Adrenal gland (tissue), 9 donors: ENCODE measurements at regions not wholly inside any gene's neighbourhood (a gene's known extent, or its start where the extent isn't known, plus 50 kb on each side); places are given as distances from the start of the nearest gene placed in this dataset.

Source experiments
- DNase-seq, 7 donors: peaks; one replicate each; pipeline ENCODE4 v3.0.0-alpha.2; 2019 to 2020
- H3K27ac ChIP-seq, 5 donors: fragments of 200-600 bp; sonication (generic) in 4 of 5; 1 replicate in 3 of 5; 2 replicates in 2 of 5; pipeline versions ENCODE4 v1.5.1 to v1.8.0; 2016 to 2020; ENCODE audit warnings: mild to moderate bottlenecking in 1 of 5
- H3K27me3 ChIP-seq: fragments of 200-600 bp; 2 replicates; pipeline ENCODE4 v1.8.0; 2021
- H3K36me3 ChIP-seq, 2 donors: fragments of 200-600 bp; replicated peaks in 1 of 2; 1 replicate in 1 of 2; 2 replicates in 1 of 2; pipeline versions ENCODE4 v1.5.1 to v1.8.0; 2018 to 2022
- H3K4me1 ChIP-seq, 2 donors: fragments of 200-600 bp; replicated peaks in 1 of 2; 1 replicate in 1 of 2; 2 replicates in 1 of 2; pipeline versions ENCODE4 v1.5.1 to v1.8.0; 2018 to 2021
- H3K4me3 ChIP-seq, 4 donors: fragments of 200-600 bp; sonication (generic) in 3 of 4; one replicate each; pipeline ENCODE4 v1.5.1; 2016 to 2018
- H3K9me3 ChIP-seq, 3 donors: fragments of 200-600 bp; sonication (generic) in 1 of 3; replicated peaks in 1 of 3; 1 replicate in 2 of 3; 2 replicates in 1 of 3; pipeline versions ENCODE4 v1.5.1 to v1.8.0; 2016 to 2021
- POLR2A ChIP-seq, 2 donors: fragments of 450-650 bp; IDR thresholded peaks; one replicate each; pipeline ENCODE4 v1.6.1; 2017; ENCODE audit warnings: antibody characterized with exemption in 2 of 2, mild to moderate bottlenecking in 2 of 2, moderate library complexity in 1 of 2
- whole genome bisulfite sequencing, 4 donors: extraction: QIAGEN DNeasy Blood & Tissue Kit in 2 of 4; methylation state at CpG; one replicate each; pipeline versions ENCODE4 v1.1.5 to v1.1.7; 2013 to 2017; 5-methylcytosine and 5-hydroxymethylcytosine counted together
- intact Hi-C, 2 donors: fragments of 100-400 bp; cut with DNase I; formaldehyde crosslinking; loops; one replicate each; pipeline versions ENCODE4 v1.14.1 to v1.15.0; 2022 to 2023
- TF ChIP-seq, protein P1 (sequence below), 6 experiments: fragments of 450-650 bp in 4 of 6; fragments of 200-600 bp in 2 of 6; sonication (generic) in 1 of 6; IDR thresholded peaks; 1 replicate in 5 of 6; 2 replicates in 1 of 6; pipeline versions ENCODE4 v1.5.1 to v1.8.0; 2016 to 2021; ENCODE audit warnings: antibody characterized with exemption in 6 of 6, mild to moderate bottlenecking in 2 of 6, moderate library complexity in 1 of 6
- donor health status: healthy with polysubstance abuse.
- donor health status: Bipolar disorder and iron deficiency.
- donor health status: DM: yes; HTN: yes; CAD: no.
- donor health status: DM: no; HTN: no; CAD: no.
- donor health status: DM: no; HTN: no; CAD: no.

DNA sequence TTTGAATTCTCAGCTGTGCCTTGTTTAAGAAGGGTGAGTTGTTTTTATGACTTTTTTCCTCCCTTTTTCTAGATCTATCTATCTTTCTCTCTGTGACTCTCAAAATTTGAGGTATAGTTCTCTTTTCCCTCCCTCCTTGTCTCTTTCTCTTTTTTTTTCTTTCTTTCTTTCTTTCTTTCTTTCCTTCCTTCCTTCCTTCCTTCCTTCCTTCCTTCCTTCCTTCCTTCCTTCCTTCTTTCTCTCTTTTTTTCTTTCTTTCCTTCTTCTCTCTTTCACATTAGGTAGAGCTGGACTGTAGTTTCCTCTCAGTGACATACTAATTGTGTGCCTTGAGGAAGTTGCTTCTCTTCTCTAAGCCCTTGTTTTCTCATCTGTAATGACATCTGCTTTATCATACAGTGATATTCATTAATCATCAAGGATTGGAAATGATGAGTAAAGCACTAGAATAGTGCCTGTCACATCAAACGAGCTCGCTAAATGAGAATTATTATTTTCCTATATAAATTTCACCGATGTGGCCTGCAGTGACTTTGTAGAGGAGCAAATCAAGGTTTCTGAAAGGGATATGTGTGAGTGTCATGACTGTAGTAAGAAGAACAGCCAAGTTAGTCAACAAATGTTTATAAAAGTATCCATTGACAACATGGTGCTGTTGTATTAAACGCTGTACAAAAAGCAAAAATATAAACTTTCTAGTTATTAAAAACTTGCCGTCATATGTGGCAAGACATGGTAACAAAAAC, 78.9 kb upstream of the SLC38A2 start:
- 46 to 54% (median 50%) methylated on average over 5 of the region's 5 CpGs for WGBS, 4 donors
- Histone ChIP-seq H3K27ac (peak overlapping the region in 2 of 5 donors; percentile 38 to 48), H3K27me3 (no peaks in the 10 kb centered on the region), H3K36me3 (no peaks in the 10 kb centered on the region), H3K4me3 (no peak overlapping the region), H3K4me1 (peaks cover 9 to 33% of the 10 kb centered on the region in 2 donors), H3K9me3 (no peaks in the 10 kb centered on the region)
- no peak for DNase-seq
- intact Hi-C loops, result no loop called here
- TF ChIP-seq, protein P1, sequence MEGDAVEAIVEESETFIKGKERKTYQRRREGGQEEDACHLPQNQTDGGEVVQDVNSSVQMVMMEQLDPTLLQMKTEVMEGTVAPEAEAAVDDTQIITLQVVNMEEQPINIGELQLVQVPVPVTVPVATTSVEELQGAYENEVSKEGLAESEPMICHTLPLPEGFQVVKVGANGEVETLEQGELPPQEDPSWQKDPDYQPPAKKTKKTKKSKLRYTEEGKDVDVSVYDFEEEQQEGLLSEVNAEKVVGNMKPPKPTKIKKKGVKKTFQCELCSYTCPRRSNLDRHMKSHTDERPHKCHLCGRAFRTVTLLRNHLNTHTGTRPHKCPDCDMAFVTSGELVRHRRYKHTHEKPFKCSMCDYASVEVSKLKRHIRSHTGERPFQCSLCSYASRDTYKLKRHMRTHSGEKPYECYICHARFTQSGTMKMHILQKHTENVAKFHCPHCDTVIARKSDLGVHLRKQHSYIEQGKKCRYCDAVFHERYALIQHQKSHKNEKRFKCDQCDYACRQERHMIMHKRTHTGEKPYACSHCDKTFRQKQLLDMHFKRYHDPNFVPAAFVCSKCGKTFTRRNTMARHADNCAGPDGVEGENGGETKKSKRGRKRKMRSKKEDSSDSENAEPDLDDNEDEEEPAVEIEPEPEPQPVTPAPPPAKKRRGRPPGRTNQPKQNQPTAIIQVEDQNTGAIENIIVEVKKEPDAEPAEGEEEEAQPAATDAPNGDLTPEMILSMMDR (IDR thresholded peaks at IDR 0.05), result no peak
- TF ChIP-seq POLR2A (IDR thresholded peaks at IDR 0.05), result no peak

DNA sequence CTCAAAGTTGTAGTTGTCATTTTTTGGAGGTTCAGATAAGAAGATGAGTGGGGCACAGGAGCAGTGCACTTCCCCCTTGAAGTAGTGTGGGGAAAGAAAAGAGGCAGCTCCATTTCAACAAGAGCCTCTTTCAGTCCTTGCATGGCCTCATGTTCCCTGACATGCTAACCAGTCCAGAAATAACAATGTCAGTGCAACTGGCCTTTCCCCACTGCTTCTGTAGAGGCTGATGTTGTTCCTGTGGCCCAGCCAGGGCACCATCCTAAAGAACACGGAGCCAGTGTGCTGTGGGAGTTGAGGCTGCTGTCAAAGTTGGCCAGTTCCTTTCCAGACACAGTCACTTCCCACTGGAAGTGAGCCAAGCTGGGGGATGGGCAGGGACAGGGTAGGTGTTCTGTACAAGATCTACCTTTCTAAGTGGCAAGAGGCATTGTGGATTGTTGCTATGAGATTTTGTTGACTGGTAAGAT, 77.7 kb upstream of the SLC38A2 start:
- Histone ChIP-seq H3K4me3 (no peak overlapping the region), H3K9me3 (no peaks in the 10 kb centered on the region), H3K27ac (peak overlapping the region in 1 of 5 donors; percentile 37), H3K4me1 (peaks cover 21 to 42% of the 10 kb centered on the region in 2 donors), H3K36me3 (no peaks in the 10 kb centered on the region), H3K27me3 (no peaks in the 10 kb centered on the region)
- intact Hi-C loops, result no loop called here
- 0 to 67% (median 44%) methylated on average over 1 of the region's 1 CpG for WGBS, 4 donors
- DNase-seq, result peak; percentile 41 to 74 (median 49)
- no peak for TF ChIP-seq POLR2A (IDR thresholded peaks at IDR 0.05)
- TF ChIP-seq, protein P1 (IDR thresholded peaks at IDR 0.05), result no peak

- H3K27me3 ChIP-seq, result no peaks in the 10 kb centered on the region
- no peak overlapping the region for H3K27ac ChIP-seq
- H3K4me1 ChIP-seq, result peaks cover 24 to 43% of the 10 kb centered on the region in 2 donors
- 82 to 91% (median 91%) methylated on average over 2 of the region's 2 CpGs for whole genome bisulfite sequencing, 4 donors
- no peak for DNase-seq
- no peaks in the 10 kb centered on the region for H3K9me3 ChIP-seq
- no peak overlapping the region for H3K4me3 ChIP-seq
- no peaks in the 10 kb centered on the region for H3K36me3 ChIP-seq
- intact Hi-C loops, result no loop called here
- TF ChIP-seq, protein P1 (IDR thresholded peaks at IDR 0.05), result no peak
- TF ChIP-seq POLR2A (IDR thresholded peaks at IDR 0.05), result no peak
Observed at GRCh38 chr12:46449856-46450255, 77.3 kb upstream of the SLC38A2 start.

DNA sequence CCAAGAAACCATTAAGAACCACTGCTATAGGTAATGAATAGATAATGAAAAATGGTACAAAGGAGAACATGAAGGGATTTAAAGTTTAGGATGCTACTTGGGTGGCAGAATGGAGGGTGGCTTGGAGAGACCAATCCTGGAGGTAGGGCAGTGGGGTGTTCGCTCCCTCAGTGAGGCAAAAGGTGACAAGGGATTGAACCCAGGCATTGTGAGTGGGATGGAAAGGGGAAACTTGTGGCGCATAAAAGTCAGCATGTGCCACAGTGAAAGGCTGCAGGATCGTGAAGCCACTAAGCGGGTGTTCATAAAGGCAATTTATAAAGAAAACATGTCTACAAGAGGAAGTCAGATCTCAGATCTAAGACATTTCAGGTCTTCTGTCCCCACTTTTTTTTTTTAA, 76.7 kb upstream of the SLC38A2 start:
- H3K27me3 ChIP-seq, result no peaks in the 10 kb centered on the region
- DNase-seq, result no peak
- no peak overlapping the region for H3K27ac ChIP-seq
- H3K9me3 ChIP-seq, result no peaks in the 10 kb centered on the region
- 91 to 99% (median 93%) methylated on average over 4 of the region's 4 CpGs for WGBS, 4 donors
- intact Hi-C loops, result no loop called here
- TF ChIP-seq, protein P1 (IDR thresholded peaks at IDR 0.05), result no peak
- no peak for TF ChIP-seq POLR2A (IDR thresholded peaks at IDR 0.05)
- H3K4me3 ChIP-seq, result no peak overlapping the region
- H3K36me3 ChIP-seq, result no peaks in the 10 kb centered on the region
- peaks cover 24 to 43% of the 10 kb centered on the region in 2 donors for H3K4me1 ChIP-seq
